Endodermal cell (in vitro differentiated cells): ENCODE measurements at regions not wholly inside any gene's neighbourhood (a gene's known extent, or its start where the extent isn't known, plus 50 kb on each side); places are given as distances from the start of the nearest gene placed in this dataset.

Source experiments
- DNase-seq: peaks from one replicate; pipeline ENCODE4 v3.0.0-alpha.2; 2017
- H3K27ac ChIP-seq: 2 replicates; pipeline ENCODE4 v1.5.1; 2013; ENCODE audit warnings: mild to moderate bottlenecking, low read depth, low read length, moderate library complexity
- H3K27me3 ChIP-seq: 2 replicates; pipeline ENCODE4 v1.6.1; 2013; ENCODE audit warnings: mild to moderate bottlenecking, low read length, moderate library complexity; ENCODE audit not compliant: insufficient read depth, control insufficient read depth, poor library complexity, severe bottlenecking
- H3K36me3 ChIP-seq: 2 replicates; pipeline ENCODE4 v1.7.0; 2013; ENCODE audit warnings: mild to moderate bottlenecking, low read length, moderate library complexity; ENCODE audit not compliant: control insufficient read depth, insufficient read depth
- H3K4me1 ChIP-seq: one replicate; pipeline ENCODE4 v1.7.0; 2013; ENCODE audit warnings: low read length; ENCODE audit not compliant: control insufficient read depth, insufficient read depth
- H3K4me3 ChIP-seq: 2 replicates; pipeline ENCODE4 v1.5.1; 2013; ENCODE audit warnings: mild to moderate bottlenecking, low read length, moderate library complexity
- H3K9ac ChIP-seq: 2 replicates; pipeline ENCODE4 v1.6.1; 2013; ENCODE audit warnings: mild to moderate bottlenecking, low read length, moderate library complexity; ENCODE audit not compliant: poor library complexity, severe bottlenecking; ENCODE audit errors: extremely low read depth
- H3K9me3 ChIP-seq: 2 replicates; pipeline ENCODE4 v1.6.1; 2013; ENCODE audit warnings: mild to moderate bottlenecking, low read length, moderate library complexity; ENCODE audit not compliant: control insufficient read depth
- H3K27ac Mint-ChIP-seq: 2 replicates; pipeline ENCODE4 v1.8.0; 2020; ENCODE audit warnings: mixed read lengths
- H3K27me3 Mint-ChIP-seq: 2 replicates; pipeline ENCODE4 v1.8.0; 2021; ENCODE audit warnings: mild to moderate bottlenecking, mixed read lengths; ENCODE audit not compliant: insufficient read depth
- H3K36me3 Mint-ChIP-seq: 2 replicates; pipeline ENCODE4 v1.8.0; 2020; ENCODE audit warnings: low read depth, mixed read lengths
- H3K4me1 Mint-ChIP-seq: 2 replicates; pipeline ENCODE4 v1.8.0; 2020; ENCODE audit warnings: mixed read lengths
- H3K4me3 Mint-ChIP-seq: 2 replicates; pipeline ENCODE4 v1.8.0; 2020; ENCODE audit warnings: mild to moderate bottlenecking, moderate library complexity, mixed read lengths
- H3K9me3 Mint-ChIP-seq: 2 replicates; pipeline ENCODE4 v1.8.0; 2020; ENCODE audit warnings: mild to moderate bottlenecking, mixed read lengths
- WGBS, 2 experiments: methylation state at CpG; one replicate each; pipeline versions ENCODE4 v1.1.5 to v1.1.7; 2013; ENCODE audit warnings: missing lambda C conversion rate in 2 of 2, mixed read lengths in 1 of 2; ENCODE audit not compliant: insufficient coverage in 1 of 2, insufficient read length in 1 of 2; 5-methylcytosine and 5-hydroxymethylcytosine counted together
- TF ChIP-seq, protein P1 (sequence below): fragments of 200-600 bp; sonication (generic); conservative IDR thresholded peaks from 2 replicates; pipeline ENCODE4 v1.5.0; 2021; ENCODE audit warnings: antibody characterized with exemption, mild to moderate bottlenecking

DNA sequence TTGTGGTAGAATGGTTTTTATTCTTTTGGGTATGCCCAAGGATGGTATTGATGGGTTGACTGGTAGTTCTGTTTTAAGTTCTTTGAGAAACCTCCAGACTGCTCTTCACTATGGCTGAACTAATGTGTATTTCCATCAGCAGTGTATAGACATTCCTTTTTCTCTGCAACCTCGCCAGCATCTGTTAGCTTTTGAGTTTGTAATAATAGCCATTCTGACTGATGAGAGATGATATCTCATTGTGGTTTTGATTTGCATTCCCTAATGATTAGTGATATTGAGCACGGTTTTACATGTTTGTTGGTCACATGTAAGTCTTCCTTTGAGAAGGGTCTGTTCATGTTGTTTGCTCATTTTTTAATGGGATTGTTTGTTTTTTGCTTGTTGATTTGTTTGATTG, 1348.7 kb upstream of the NXPH2 start:
- no peak overlapping the region for H3K27ac Mint-ChIP-seq
- no peaks in the 10 kb centered on the region for H3K9me3 Mint-ChIP-seq
- H3K4me1 Mint-ChIP-seq, result no peaks in the 10 kb centered on the region
- H3K27me3 Mint-ChIP-seq, result peaks cover 1% of the 10 kb centered on the region
- H3K4me1 ChIP-seq, result no peaks in the 10 kb centered on the region
- no peaks in the 10 kb centered on the region for H3K36me3 ChIP-seq
- no peak overlapping the region for H3K4me3 Mint-ChIP-seq
- no peak overlapping the region for H3K4me3 ChIP-seq
- no peak overlapping the region for H3K9ac ChIP-seq
- H3K27ac ChIP-seq, result no peak overlapping the region
- no peaks in the 10 kb centered on the region for H3K27me3 ChIP-seq
- no peak for DNase-seq
- no peaks in the 10 kb centered on the region for H3K36me3 Mint-ChIP-seq
- TF ChIP-seq, protein P1, sequence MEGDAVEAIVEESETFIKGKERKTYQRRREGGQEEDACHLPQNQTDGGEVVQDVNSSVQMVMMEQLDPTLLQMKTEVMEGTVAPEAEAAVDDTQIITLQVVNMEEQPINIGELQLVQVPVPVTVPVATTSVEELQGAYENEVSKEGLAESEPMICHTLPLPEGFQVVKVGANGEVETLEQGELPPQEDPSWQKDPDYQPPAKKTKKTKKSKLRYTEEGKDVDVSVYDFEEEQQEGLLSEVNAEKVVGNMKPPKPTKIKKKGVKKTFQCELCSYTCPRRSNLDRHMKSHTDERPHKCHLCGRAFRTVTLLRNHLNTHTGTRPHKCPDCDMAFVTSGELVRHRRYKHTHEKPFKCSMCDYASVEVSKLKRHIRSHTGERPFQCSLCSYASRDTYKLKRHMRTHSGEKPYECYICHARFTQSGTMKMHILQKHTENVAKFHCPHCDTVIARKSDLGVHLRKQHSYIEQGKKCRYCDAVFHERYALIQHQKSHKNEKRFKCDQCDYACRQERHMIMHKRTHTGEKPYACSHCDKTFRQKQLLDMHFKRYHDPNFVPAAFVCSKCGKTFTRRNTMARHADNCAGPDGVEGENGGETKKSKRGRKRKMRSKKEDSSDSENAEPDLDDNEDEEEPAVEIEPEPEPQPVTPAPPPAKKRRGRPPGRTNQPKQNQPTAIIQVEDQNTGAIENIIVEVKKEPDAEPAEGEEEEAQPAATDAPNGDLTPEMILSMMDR, result no peak
- H3K9me3 ChIP-seq, result no peaks in the 10 kb centered on the region
- WGBS, 2 experiments, result 93 to 100% methylated on average over 2 of the region's 2 CpGs

- H3K4me3 Mint-ChIP-seq, result no peak overlapping the region
- Histone ChIP-seq H3K9ac (no peak overlapping the region), H3K27me3 (no peaks in the 10 kb centered on the region), H3K9me3 (no peaks in the 10 kb centered on the region), H3K4me3 (no peak overlapping the region), H3K36me3 (no peaks in the 10 kb centered on the region), H3K4me1 (no peaks in the 10 kb centered on the region), H3K27ac (no peak overlapping the region)
- H3K27me3 Mint-ChIP-seq, result no peaks in the 10 kb centered on the region
- no peaks in the 10 kb centered on the region for H3K36me3 Mint-ChIP-seq
- H3K27ac Mint-ChIP-seq, result no peak overlapping the region
- WGBS, 2 experiments, result 83 to 91% methylated on average over 1 to 4 of the region's 5 CpGs
- H3K4me1 Mint-ChIP-seq, result no peaks in the 10 kb centered on the region
- no peaks in the 10 kb centered on the region for H3K9me3 Mint-ChIP-seq
- no peak for DNase-seq
- TF ChIP-seq, protein P1, result no peak
Measured at GRCh38 chr2:140122001-140122400, 1341.8 kb upstream of the NXPH2 start.

DNA sequence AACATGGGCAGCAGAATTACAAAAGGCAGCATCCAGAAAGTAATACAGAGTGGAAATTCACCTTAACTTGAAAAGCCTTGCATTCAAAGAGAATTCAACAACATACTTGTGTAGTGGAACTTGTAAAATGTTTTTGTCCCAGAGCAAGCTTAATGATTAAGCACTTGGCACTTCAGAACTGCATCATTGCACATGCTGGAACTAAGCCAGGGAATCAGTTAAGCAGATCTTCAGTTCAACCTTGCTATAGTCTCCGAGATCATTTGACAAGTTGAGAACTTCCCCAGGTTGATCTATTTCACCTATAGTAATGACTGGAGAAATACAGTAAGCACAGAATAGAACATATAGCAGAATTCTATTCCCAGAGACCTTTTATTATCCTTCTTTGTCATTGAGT, 1337.2 kb upstream of the NXPH2 start:
- TF ChIP-seq, protein P1, result no peak
- Mint-ChIP-seq H3K9me3 (no peaks in the 10 kb centered on the region), H3K4me1 (no peaks in the 10 kb centered on the region), H3K36me3 (no peaks in the 10 kb centered on the region), H3K4me3 (no peak overlapping the region), H3K27ac (no peak overlapping the region), H3K27me3 (no peaks in the 10 kb centered on the region)
- no peak overlapping the region for H3K4me3 ChIP-seq
- WGBS, 2 experiments, result 75 to 100% methylated on average over 1 of the region's 1 CpG
- H3K9ac ChIP-seq, result no peak overlapping the region
- H3K4me1 ChIP-seq, result no peaks in the 10 kb centered on the region
- no peaks in the 10 kb centered on the region for H3K27me3 ChIP-seq
- no peak for DNase-seq
- H3K27ac ChIP-seq, result no peak overlapping the region
- no peaks in the 10 kb centered on the region for H3K9me3 ChIP-seq
- H3K36me3 ChIP-seq, result no peaks in the 10 kb centered on the region
